HG03432 (cell line): ENCODE measurements at regions not wholly inside any gene's neighbourhood (a gene's known extent, or its start where the extent isn't known, plus 50 kb on each side); places are given as distances from the start of the nearest gene placed in this dataset.

Source experiments
- ATAC-seq: cut with Tn5 transposase; IDR thresholded peaks from one replicate; pipeline ENCODE4 v1.9.1; 2021; ENCODE audit warnings: mild to moderate bottlenecking, moderate library complexity; ENCODE audit not compliant: unreplicated experiment

- ATAC-seq = no peak
These were observed 203.4 kb downstream of the FAM76B start for GRCh38 chr11:95586155-95586554.

GRCh38 chr11:95585752-95586077 lies 203.9 kb downstream of the FAM76B start:
- no peak for ATAC-seq

- ATAC-seq = no peak
These were observed 204.4 kb downstream of the FAM76B start for GRCh38 chr11:95585069-95585751.

- ATAC-seq = peak; percentile 78
These were observed 205.0 kb downstream of the FAM76B start for GRCh38 chr11:95584589-95584988.

GRCh38 chr11:95584180-95584579 lies 205.4 kb downstream of the FAM76B start:
- peak; percentile 20 for ATAC-seq

- ATAC-seq = peak; percentile 55
These were observed 211.7 kb downstream of the FAM76B start for GRCh38 chr11:95577716-95578460.

- no peak for ATAC-seq
These were observed 213.3 kb downstream of the FAM76B start for GRCh38 chr11:95576146-95576845.

GRCh38 chr11:95575517-95575916 lies 214.1 kb downstream of the FAM76B start:
- no peak for ATAC-seq

- ATAC-seq = no peak
These were observed 217.8 kb downstream of the FAM76B start for GRCh38 chr11:95571718-95572260.

GRCh38 chr11:95570845-95571244 lies 218.7 kb downstream of the FAM76B start:
- no peak for ATAC-seq

- ATAC-seq = no peak
These were observed 220.4 kb downstream of the FAM76B start for GRCh38 chr11:95569207-95569606.

- no peak for ATAC-seq
These were observed 221.3 kb downstream of the FAM76B start for GRCh38 chr11:95568281-95568680.

GRCh38 chr11:95567685-95568084 lies 221.9 kb downstream of the FAM76B start:
- ATAC-seq = no peak

GRCh38 chr11:95566211-95566610 lies 223.4 kb downstream of the FAM76B start:
- ATAC-seq = no peak

GRCh38 chr11:95565724-95566141 lies 223.8 kb downstream of the FAM76B start:
- ATAC-seq = no peak

- ATAC-seq = no peak
These were observed 225.7 kb downstream of the FAM76B start for GRCh38 chr11:95563859-95564258.

- no peak for ATAC-seq
These were observed 226.4 kb downstream of the FAM76B start for GRCh38 chr11:95563173-95563572.

GRCh38 chr11:95562196-95562921 lies 227.2 kb downstream of the FAM76B start:
- ATAC-seq = no peak

- no peak for ATAC-seq
These were observed 229.7 kb downstream of the FAM76B start for GRCh38 chr11:95559899-95560298.

GRCh38 chr11:95557376-95557775 lies 232.2 kb downstream of the FAM76B start:
- no peak for ATAC-seq
